ENCODE measurements at regions not wholly inside any gene's neighbourhood (a gene's known extent, or its start where the extent isn't known, plus 50 kb on each side); places are given as distances from the start of the nearest gene placed in this dataset.

DNA sequence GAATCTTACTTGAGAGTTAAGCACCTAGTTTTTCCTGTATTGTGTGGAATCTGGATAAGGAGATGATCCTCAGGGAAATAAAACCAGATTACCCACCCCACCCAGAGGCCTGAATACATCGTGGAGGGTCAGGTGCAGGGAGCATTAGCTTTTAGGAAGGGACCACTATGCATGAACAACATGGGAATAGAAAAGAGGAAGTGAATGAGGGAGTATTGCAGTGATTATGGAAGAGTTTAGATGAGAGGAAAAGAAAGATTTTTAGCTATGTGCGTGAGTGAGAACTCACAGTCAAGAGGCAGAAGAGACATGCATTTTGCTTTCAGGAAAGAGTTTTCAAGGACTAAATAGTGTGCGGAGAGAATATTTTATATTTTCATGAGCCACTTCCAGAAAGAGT is 222.3 kb upstream of the S100G start:
- TF ChIP-seq, protein P1, sequence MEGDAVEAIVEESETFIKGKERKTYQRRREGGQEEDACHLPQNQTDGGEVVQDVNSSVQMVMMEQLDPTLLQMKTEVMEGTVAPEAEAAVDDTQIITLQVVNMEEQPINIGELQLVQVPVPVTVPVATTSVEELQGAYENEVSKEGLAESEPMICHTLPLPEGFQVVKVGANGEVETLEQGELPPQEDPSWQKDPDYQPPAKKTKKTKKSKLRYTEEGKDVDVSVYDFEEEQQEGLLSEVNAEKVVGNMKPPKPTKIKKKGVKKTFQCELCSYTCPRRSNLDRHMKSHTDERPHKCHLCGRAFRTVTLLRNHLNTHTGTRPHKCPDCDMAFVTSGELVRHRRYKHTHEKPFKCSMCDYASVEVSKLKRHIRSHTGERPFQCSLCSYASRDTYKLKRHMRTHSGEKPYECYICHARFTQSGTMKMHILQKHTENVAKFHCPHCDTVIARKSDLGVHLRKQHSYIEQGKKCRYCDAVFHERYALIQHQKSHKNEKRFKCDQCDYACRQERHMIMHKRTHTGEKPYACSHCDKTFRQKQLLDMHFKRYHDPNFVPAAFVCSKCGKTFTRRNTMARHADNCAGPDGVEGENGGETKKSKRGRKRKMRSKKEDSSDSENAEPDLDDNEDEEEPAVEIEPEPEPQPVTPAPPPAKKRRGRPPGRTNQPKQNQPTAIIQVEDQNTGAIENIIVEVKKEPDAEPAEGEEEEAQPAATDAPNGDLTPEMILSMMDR (IDR thresholded peaks at IDR 0.05): no peak
- TF ChIP-seq EP300 (IDR thresholded peaks at IDR 0.05) (no peak), POLR2AphosphoS5 (IDR thresholded peaks at IDR 0.05) (no peak)
